Gastrocnemius medialis (tissue), 4 donors: ENCODE measurements at regions not wholly inside any gene's neighbourhood (a gene's known extent, or its start where the extent isn't known, plus 50 kb on each side); places are given as distances from the start of the nearest gene placed in this dataset.

Source experiments
- ATAC-seq, 2 donors: fragments of 150-250 bp; one replicate each; pipeline ENCODE4 v1.9.1; 2016
- DNase-seq, 2 donors: peaks; one replicate each; pipeline ENCODE4 v3.0.0-alpha.2; 2019
- H3K27ac ChIP-seq, 4 donors: fragments of 200-600 bp; sonication (generic); 1 replicate in 1 of 4; 2 replicates in 3 of 4; pipeline ENCODE4 v1.5.1; 2016 to 2018; ENCODE audit warnings: mild to moderate bottlenecking in 2 of 4, moderate library complexity in 1 of 4
- H3K27me3 ChIP-seq, 3 donors: fragments of 200-600 bp; sonication (generic) in 2 of 3; 1 replicate in 1 of 3; 2 replicates in 2 of 3; pipeline versions ENCODE4 v1.5.1 to v1.6.0; 2016 to 2019; ENCODE audit warnings: mild to moderate bottlenecking in 1 of 3, moderate library complexity in 1 of 3
- H3K36me3 ChIP-seq, 2 donors: fragments of 200-600 bp; sonication (generic) in 1 of 2; one replicate each; pipeline ENCODE4 v1.5.1; 2017 to 2018
- H3K4me1 ChIP-seq, 2 donors: fragments of 200-600 bp; sonication (generic) in 1 of 2; one replicate each; pipeline ENCODE4 v1.5.1; 2016 to 2017; ENCODE audit warnings: mild to moderate bottlenecking in 2 of 2
- H3K4me3 ChIP-seq, 4 donors: fragments of 200-600 bp; sonication (generic) in 3 of 4; 1 replicate in 1 of 4; 2 replicates in 3 of 4; pipeline ENCODE4 v1.5.1; 2016 to 2019; ENCODE audit warnings: mild to moderate bottlenecking in 2 of 4
- H3K9me3 ChIP-seq, 3 donors: fragments of 200-600 bp; sonication (generic) in 2 of 3; 1 replicate in 1 of 3; 2 replicates in 2 of 3; pipeline ENCODE4 v1.5.1; 2016 to 2019
- CTCF ChIP-seq, 5 experiments: fragments of 450-650 bp in 3 of 5; fragments of 200-600 bp in 2 of 5; sonication (generic) in 2 of 5; IDR thresholded peaks in 4 of 5; conservative IDR thresholded peaks in 1 of 5; 1 replicate in 4 of 5; 2 replicates in 1 of 5; pipeline ENCODE4 v1.5.1; 2016 to 2019; ENCODE audit warnings: antibody characterized with exemption in 5 of 5, mild to moderate bottlenecking in 3 of 5, moderate library complexity in 3 of 5
- POLR2A ChIP-seq, 2 donors: fragments of 450-650 bp; IDR thresholded peaks; one replicate each; pipeline ENCODE4 v1.6.1; 2017; ENCODE audit warnings: antibody characterized with exemption in 2 of 2, mild to moderate bottlenecking in 2 of 2, moderate library complexity in 2 of 2
- in situ Hi-C, 4 donors: fragments of 200-750 bp; cut with MboI; loops; one replicate each; pipeline versions ENCODE4 v1.15.0 to v1.8.0; 2017; ENCODE audit warnings: low sequenced_read_pairs in 4 of 4
- intact Hi-C: fragments of 100-400 bp; cut with DNase I; formaldehyde crosslinking; loops from one replicate; pipeline ENCODE4 v1.15.1; 2023; ENCODE audit warnings: low total_unique reads

GRCh38 chr3:161987933-161988332, 491.3 kb downstream of the OTOL1 start:
- Histone ChIP-seq H3K27me3 (no peaks in the 10 kb centered on the region), H3K4me1 (no peaks in the 10 kb centered on the region), H3K4me3 (no peak overlapping the region), H3K27ac (no peak overlapping the region), H3K9me3 (no peaks in the 10 kb centered on the region), H3K36me3 (no peaks in the 10 kb centered on the region)
- in situ Hi-C loops (no loop called here), intact Hi-C loops (no loop called here)
- ATAC-seq (no peak), DNase-seq (no peak)
- TF ChIP-seq POLR2A (IDR thresholded peaks at IDR 0.05): no peak
- no peak for TF ChIP-seq CTCF (IDR thresholded peaks at IDR 0.05 in 4 of 5, conservative IDR thresholded peaks at IDR 0.05 in 1 of 5)

- DNase-seq (no peak), ATAC-seq (no peak)
- TF ChIP-seq CTCF (IDR thresholded peaks at IDR 0.05 in 4 of 5, conservative IDR thresholded peaks at IDR 0.05 in 1 of 5): no peak
- no peak for TF ChIP-seq POLR2A (IDR thresholded peaks at IDR 0.05)
- Histone ChIP-seq H3K36me3 (no peaks in the 10 kb centered on the region), H3K4me3 (no peak overlapping the region), H3K9me3 (no peaks in the 10 kb centered on the region), H3K27ac (no peak overlapping the region), H3K27me3 (no peaks in the 10 kb centered on the region), H3K4me1 (no peaks in the 10 kb centered on the region)
- in situ Hi-C loops: no loop called here
- intact Hi-C loops: no loop called here
Measured at GRCh38 chr3:161989012-161989411, 492.4 kb downstream of the OTOL1 start.

GRCh38 chr3:161990036-161990435, 493.4 kb downstream of the OTOL1 start:
- intact Hi-C loops (no loop called here), in situ Hi-C loops (no loop called here)

GRCh38 chr3:161991901-161992540, 495.4 kb downstream of the OTOL1 start:
- no peak for TF ChIP-seq CTCF (IDR thresholded peaks at IDR 0.05 in 4 of 5, conservative IDR thresholded peaks at IDR 0.05 in 1 of 5)
- no peak for TF ChIP-seq POLR2A (IDR thresholded peaks at IDR 0.05)
- intact Hi-C loops: no loop called here
- no peaks in the 10 kb centered on the region for H3K36me3 ChIP-seq
- H3K27me3 ChIP-seq: no peaks in the 10 kb centered on the region
- no peak overlapping the region for H3K27ac ChIP-seq
- ATAC-seq (no peak), DNase-seq (no peak)
- no peaks in the 10 kb centered on the region for H3K9me3 ChIP-seq
- no peaks in the 10 kb centered on the region for H3K4me1 ChIP-seq
- in situ Hi-C loops: no loop called here
- no peak overlapping the region for H3K4me3 ChIP-seq

More at GRCh38 chr3:161990036-161990435, 493.4 kb downstream of the OTOL1 start:
- Histone ChIP-seq H3K27ac (no peak overlapping the region), H3K9me3 (no peaks in the 10 kb centered on the region), H3K36me3 (no peaks in the 10 kb centered on the region), H3K27me3 (no peaks in the 10 kb centered on the region), H3K4me1 (no peaks in the 10 kb centered on the region), H3K4me3 (no peak overlapping the region)
- no peak for ATAC-seq
- TF ChIP-seq POLR2A (IDR thresholded peaks at IDR 0.05): no peak
- no peak for TF ChIP-seq CTCF (IDR thresholded peaks at IDR 0.05 in 4 of 5, conservative IDR thresholded peaks at IDR 0.05 in 1 of 5)
- no peak for DNase-seq

- TF ChIP-seq CTCF (IDR thresholded peaks at IDR 0.05 in 4 of 5, conservative IDR thresholded peaks at IDR 0.05 in 1 of 5) (no peak), POLR2A (IDR thresholded peaks at IDR 0.05) (no peak)
- Histone ChIP-seq H3K27me3 (no peaks in the 10 kb centered on the region), H3K9me3 (peaks cover 0 to 4% (median 3%) of the 10 kb centered on the region in 3 donors), H3K4me3 (no peak overlapping the region), H3K4me1 (no peaks in the 10 kb centered on the region), H3K27ac (no peak overlapping the region), H3K36me3 (no peaks in the 10 kb centered on the region)
- intact Hi-C loops: no loop called here
- DNase-seq: no peak
- no peak for ATAC-seq
- in situ Hi-C loops: no loop called here
Measured at GRCh38 chr3:161999846-162000245, 503.2 kb downstream of the OTOL1 start.
